D721Med (cell line): ENCODE measurements at regions not wholly inside any gene's neighbourhood (a gene's known extent, or its start where the extent isn't known, plus 50 kb on each side); places are given as distances from the start of the nearest gene placed in this dataset.
A peak's percentile ranks its signal among the peaks of the same experiment; 100 is the strongest.

ENCODE experiments used
- DNase-seq: peaks from one replicate; pipeline ENCODE4 v3.0.0; 2011; ENCODE audit warnings: low spot score; ENCODE audit not compliant: insufficient read length
- FAIRE-seq: peaks from 2 replicates; lab custom pipeline; 2011; peaks lifted over from hg19 to GRCh38; lab: Jason Lieb, UNC
- CTCF ChIP-seq: IDR thresholded peaks from 2 replicates; pipeline ENCODE4 v1.5.1; 2012; ENCODE audit warnings: mild to moderate bottlenecking, control low read depth; ENCODE audit not compliant: insufficient read depth; ENCODE audit errors: missing control alignments

DNA sequence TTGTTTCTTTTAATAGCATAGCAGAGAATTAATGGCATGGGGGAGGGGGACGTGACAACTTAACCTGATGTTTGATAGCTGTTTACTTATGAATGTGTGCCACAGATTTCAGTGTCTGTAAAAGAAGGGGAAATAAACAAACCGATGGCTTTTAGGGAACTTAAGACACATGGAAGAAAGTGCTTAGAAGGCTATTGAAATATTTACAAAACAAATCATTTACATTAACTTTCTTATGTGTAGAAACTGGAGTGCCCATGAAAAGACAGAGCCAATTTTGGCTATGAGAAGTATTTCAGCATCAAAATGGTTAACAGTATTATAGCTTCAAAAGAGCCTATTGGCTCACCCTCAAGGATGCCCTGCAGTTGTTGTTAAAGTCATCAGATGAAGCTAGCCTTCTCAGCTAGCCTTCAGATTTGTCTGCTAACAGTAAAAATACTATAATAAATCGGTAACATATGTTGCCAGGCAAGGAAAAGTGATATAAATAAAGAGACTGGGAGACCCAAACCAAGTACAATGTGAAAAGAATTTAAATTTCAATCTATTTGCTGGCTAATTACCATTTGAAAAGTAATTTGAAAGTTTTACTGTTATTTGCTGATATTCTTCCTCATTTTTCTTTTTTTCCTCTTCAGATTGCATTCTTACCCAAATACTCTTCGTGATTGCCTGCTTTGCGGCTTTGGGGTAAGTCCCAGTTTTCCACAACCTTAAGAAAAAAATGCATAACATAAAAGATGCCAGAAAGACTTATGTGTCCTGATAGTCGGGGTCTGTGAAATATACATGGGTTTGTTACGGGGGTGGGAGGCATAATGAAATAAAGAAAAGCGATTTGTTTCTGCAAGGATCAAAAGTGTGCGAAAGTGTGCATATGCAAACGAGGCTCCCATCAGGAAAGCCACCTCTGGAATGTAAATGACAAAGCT, 256.4 kb downstream of the MEIS1 start:
- no peak for TF ChIP-seq CTCF
- DNase-seq, result no peak
- no peak for FAIRE-seq

DNA sequence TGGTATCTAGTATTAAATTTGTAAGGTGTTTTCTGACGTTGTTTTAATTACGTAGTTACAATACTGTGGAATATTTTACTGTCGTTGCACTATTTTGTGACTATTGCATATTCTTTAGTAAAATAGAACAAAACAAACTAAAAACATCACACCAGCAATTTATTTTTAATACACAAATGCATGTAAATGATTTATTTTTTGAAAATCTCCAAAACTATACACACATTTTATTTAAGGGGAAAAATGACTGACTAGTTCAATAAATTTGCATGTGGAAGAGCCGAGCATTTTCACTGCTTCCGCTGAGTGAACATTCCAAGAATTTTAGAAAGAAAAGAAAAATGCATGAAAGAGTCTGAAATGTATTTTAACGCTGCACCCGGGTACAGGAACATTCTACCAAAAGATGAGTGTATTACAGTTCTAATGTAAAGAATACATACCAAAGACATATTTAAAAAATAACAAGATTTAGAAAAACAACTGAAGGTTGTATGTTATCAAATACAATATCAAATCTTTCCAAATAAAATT, 257.7 kb downstream of the MEIS1 start:
- no peak for DNase-seq
- TF ChIP-seq CTCF, result no peak
- FAIRE-seq, result no peak

DNA sequence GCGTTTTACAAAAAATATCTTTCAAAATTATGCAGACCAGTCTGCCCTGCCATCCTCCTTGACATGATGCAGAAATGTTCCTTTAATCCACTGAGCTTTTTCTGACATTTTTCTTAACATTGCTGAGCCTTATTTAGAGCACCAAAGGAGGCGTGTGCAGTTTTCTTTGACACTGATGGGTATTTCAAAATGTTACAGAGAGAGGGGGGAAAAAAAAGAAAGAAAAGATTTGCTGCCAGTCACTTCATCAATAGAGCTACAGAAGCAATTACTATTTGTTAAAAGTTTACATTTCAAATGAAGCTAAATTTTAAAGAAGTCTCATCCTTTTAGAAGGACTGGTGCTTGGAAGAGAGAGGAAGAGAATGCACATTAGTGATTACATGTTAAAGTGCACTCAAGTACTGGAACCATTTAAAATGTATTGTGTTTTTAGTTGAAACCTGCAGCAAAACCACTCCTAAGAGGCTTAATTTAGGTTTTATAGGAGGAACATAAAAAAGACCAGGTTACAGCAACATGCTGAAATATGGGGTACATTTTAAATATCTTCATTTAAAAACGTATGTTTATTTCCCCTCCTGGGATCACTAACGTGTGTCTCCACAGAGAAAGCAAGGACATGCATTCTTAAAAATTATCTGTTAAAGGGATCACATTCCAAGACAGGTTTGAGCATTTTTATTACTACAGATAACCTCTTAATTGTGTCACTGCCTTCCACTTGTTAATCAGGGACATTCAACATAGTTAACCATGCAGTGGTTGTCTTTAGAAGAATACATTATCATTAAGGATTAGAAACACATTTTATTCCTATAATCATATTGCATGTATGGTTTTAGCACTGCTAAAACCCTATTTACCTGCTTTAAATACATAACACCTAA, 258.4 kb downstream of the MEIS1 start:
- DNase-seq (no peak), FAIRE-seq (peak; percentile 55)
- no peak for TF ChIP-seq CTCF

- TF ChIP-seq CTCF, result no peak
- FAIRE-seq (no peak), DNase-seq (no peak)
These were observed 259.3 kb downstream of the MEIS1 start for GRCh38 chr2:66694087-66694860.

DNA sequence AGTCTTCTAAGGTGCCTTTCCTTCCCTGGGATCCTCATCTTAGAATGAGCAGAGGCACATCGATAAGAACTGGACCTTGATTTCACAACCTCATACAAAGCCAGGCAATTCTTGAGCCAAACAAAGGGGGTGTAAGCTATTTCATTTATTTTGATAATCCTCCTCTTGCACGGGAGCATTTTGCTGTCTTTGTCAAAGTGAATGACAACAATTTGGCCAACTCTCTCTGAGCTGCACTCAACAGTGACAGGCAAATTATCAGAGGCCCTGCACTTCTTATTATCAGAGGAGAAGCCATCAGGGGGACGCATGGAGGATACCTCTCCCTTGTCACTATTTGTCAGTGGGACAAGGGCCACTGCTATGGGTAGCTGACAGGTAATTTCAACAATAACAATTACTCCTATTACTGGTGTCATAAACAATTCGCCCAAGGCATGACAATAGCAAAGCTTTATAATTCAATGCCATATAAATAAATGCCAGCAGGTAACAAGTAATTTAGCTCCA, 260.4 kb downstream of the MEIS1 start:
- TF ChIP-seq CTCF, result no peak
- no peak for DNase-seq
- peak; percentile 35 for FAIRE-seq

DNA sequence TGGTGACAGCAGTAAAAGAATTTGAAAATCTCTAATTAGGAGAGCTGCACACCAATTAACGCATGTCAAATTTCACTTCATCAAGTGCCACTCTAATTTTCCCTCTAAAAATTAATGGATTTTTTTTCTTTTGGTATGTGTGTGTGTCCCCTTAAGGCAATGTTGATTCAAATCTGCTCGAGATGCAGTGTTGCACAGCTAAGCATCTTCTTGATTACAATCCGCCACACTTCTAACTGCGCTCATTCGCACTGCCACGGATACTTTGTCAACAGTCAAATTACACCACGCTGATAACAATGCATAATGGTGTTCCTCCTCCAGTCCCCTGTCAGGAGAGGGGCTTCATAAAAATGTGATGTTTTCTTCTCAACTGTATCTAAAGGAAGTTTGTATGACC, 261.4 kb downstream of the MEIS1 start:
- DNase-seq (no peak), FAIRE-seq (no peak)
- no peak for TF ChIP-seq CTCF
